IMR-90 (cell line): ENCODE measurements at regions not wholly inside any gene's neighbourhood (a gene's known extent, or its start where the extent isn't known, plus 50 kb on each side); places are given as distances from the start of the nearest gene placed in this dataset.
A peak's percentile ranks its signal among the peaks of the same experiment; 100 is the strongest.

Source experiments
- ATAC-seq: fragments of 200-7000 bp; cut with Tn5 transposase; 2 replicates; pipeline ENCODE4 v1.9.1; 2020; ENCODE audit warnings: low read depth, mild to moderate bottlenecking, moderate library complexity
- BruUV-seq: library from RNA; stranded (reverse); fragments of 400-500 nt; replicated peaks from 2 replicates; lab custom pipeline; 2021; lab: Mats Ljungman, UMichigan
- CTCF ChIA-PET: fragments of 300-600 bp; formaldehyde crosslinking; extraction: SDS; loops from one replicate; lab custom pipeline; 2021; ENCODE audit warnings: antibody characterized with exemption; lab: Yijun Ruan, JAX
- POLR2A ChIA-PET: fragments of 300-600 bp; sonication (Branson Sonifier 250); formaldehyde crosslinking; loops from one replicate; lab custom pipeline; 2022; ENCODE audit warnings: antibody characterized with exemption; ENCODE audit not compliant: unreplicated experiment; lab: Charles Lee
- DNase-seq: peaks from one replicate; pipeline ENCODE4 v3.0.0; 2013
- H2AFZ ChIP-seq: replicated peaks from 2 replicates; pipeline ENCODE3; 2013; ENCODE audit warnings: low read length, mild to moderate bottlenecking; ENCODE audit not compliant: poor library complexity
- H2AK5ac ChIP-seq: 2 replicates; pipeline ENCODE4 v1.6.1; 2013; ENCODE audit warnings: low read depth, low read length, inconsistent platforms
- H2AK9ac ChIP-seq: replicated peaks from 2 replicates; pipeline ENCODE3; 2013; ENCODE audit warnings: mild to moderate bottlenecking, low read depth, low read length, moderate library complexity; ENCODE audit not compliant: poor library complexity
- H2BK120ac ChIP-seq: 2 replicates; pipeline ENCODE4 v1.6.1; 2013; ENCODE audit warnings: low read depth, low read length, inconsistent platforms
- H2BK15ac ChIP-seq: 3 replicates; pipeline ENCODE4 v1.6.1; 2013; ENCODE audit warnings: low read depth, low read length, inconsistent platforms
- H2BK20ac ChIP-seq: 2 replicates; pipeline ENCODE4 v1.6.1; 2013; ENCODE audit warnings: low read depth, mild to moderate bottlenecking, inconsistent platforms, low read length, moderate library complexity
- H2BK5ac ChIP-seq: 2 replicates; pipeline ENCODE4 v1.6.1; 2013; ENCODE audit warnings: mild to moderate bottlenecking, low read depth, low read length, inconsistent platforms; ENCODE audit not compliant: poor library complexity, severe bottlenecking
- H3K14ac ChIP-seq: replicated peaks from 2 replicates; pipeline ENCODE4 v1.6.1; 2013; ENCODE audit warnings: low read depth, low read length, inconsistent platforms
- H3K18ac ChIP-seq: 2 replicates; pipeline ENCODE4 v1.6.1; 2013; ENCODE audit warnings: low read depth, low read length, control low read depth
- H3K23ac ChIP-seq: 2 replicates; pipeline ENCODE4 v1.6.1; 2013; ENCODE audit warnings: low read depth, low read length, inconsistent platforms
- H3K27ac ChIP-seq: 2 replicates; pipeline ENCODE4 v1.5.1; 2013; ENCODE audit warnings: mild to moderate bottlenecking, control low read depth, low read length; ENCODE audit not compliant: insufficient read depth
- H3K27me3 ChIP-seq: 2 replicates; pipeline ENCODE4 v1.6.1; 2013; ENCODE audit warnings: low read length; ENCODE audit not compliant: control insufficient read depth, insufficient read depth
- H3K36me3 ChIP-seq: 2 replicates; pipeline ENCODE4 v1.6.1; 2013; ENCODE audit warnings: low read length, mixed read lengths; ENCODE audit not compliant: control insufficient read depth, insufficient read depth
- H3K4ac ChIP-seq: 2 replicates; pipeline ENCODE4 v1.6.1; 2013; ENCODE audit warnings: low read depth, low read length, inconsistent platforms
- H3K4me1 ChIP-seq: 2 replicates; pipeline ENCODE4 v1.6.1; 2013; ENCODE audit warnings: low read length, mixed read lengths; ENCODE audit not compliant: control insufficient read depth, insufficient read depth
- H3K4me2 ChIP-seq: 2 replicates; pipeline ENCODE4 v1.6.1; 2013; ENCODE audit warnings: low read depth, mild to moderate bottlenecking, control low read depth, low read length, moderate library complexity
- H3K4me3 ChIP-seq: 2 replicates; pipeline ENCODE4 v1.5.1; 2013; ENCODE audit warnings: low read depth, mild to moderate bottlenecking, control low read depth, low read length, moderate library complexity; ENCODE audit not compliant: insufficient read depth
- H3K56ac ChIP-seq: 2 replicates; pipeline ENCODE4 v1.6.1; 2013; ENCODE audit warnings: low read length, inconsistent platforms; ENCODE audit not compliant: insufficient read depth; ENCODE audit errors: extremely low read depth
- H3K79me1 ChIP-seq, 2 experiments: 2 replicates each; pipeline ENCODE4 v1.6.1; 2013; ENCODE audit warnings: low read length in 2 of 2, inconsistent platforms in 1 of 2, low read depth in 1 of 2
- H3K9ac ChIP-seq: 2 replicates; pipeline ENCODE4 v1.6.1; 2013; ENCODE audit warnings: low read depth, low read length, control low read depth
- H3K9me1 ChIP-seq: 2 replicates; pipeline ENCODE4 v1.6.1; 2013; ENCODE audit warnings: low read length, inconsistent platforms; ENCODE audit not compliant: insufficient read depth
- H3K9me3 ChIP-seq: 2 replicates; pipeline ENCODE4 v1.6.1; 2013; ENCODE audit warnings: low read length; ENCODE audit not compliant: control insufficient read depth, insufficient read depth
- H4K20me1 ChIP-seq: 2 replicates; pipeline ENCODE4 v1.6.1; 2013; ENCODE audit warnings: low read length, inconsistent platforms; ENCODE audit not compliant: insufficient read depth
- H4K5ac ChIP-seq: 2 replicates; pipeline ENCODE4 v1.6.1; 2013; ENCODE audit warnings: mild to moderate bottlenecking, low read depth, low read length, control low read depth
- H4K8ac ChIP-seq, 2 experiments: 2 replicates each; pipeline ENCODE4 v1.6.1; 2013; ENCODE audit warnings: low read depth in 2 of 2, low read length in 2 of 2, control low read depth in 1 of 2, inconsistent platforms in 1 of 2
- H4K91ac ChIP-seq: 2 replicates; pipeline ENCODE4 v1.6.1; 2013; ENCODE audit warnings: low read depth, low read length, inconsistent platforms; ENCODE audit not compliant: insufficient read depth
- POLR2A ChIP-seq: IDR thresholded peaks from 2 replicates; pipeline ENCODE4 v1.6.1; 2012; ENCODE audit warnings: mild to moderate bottlenecking, low read depth, low read length
- RAD21 ChIP-seq: IDR thresholded peaks from 2 replicates; pipeline ENCODE4 v1.6.1; 2012; ENCODE audit warnings: low read length, improper control_type of control experiment
- RCOR1 ChIP-seq: IDR thresholded peaks from 2 replicates; pipeline ENCODE4 v1.6.1; 2012; ENCODE audit warnings: mild to moderate bottlenecking, low read length, improper control_type of control experiment; ENCODE audit not compliant: insufficient replicate concordance
- USF2 ChIP-seq: fragments of 150-350 bp; IDR thresholded peaks from 2 replicates; pipeline ENCODE4 v1.6.1; 2017; ENCODE audit warnings: mild to moderate bottlenecking, antibody characterized with exemption, low read length, low read depth
- WGBS, 2 experiments: methylation state at CpG; one replicate each; pipeline versions ENCODE4 v1.1.5 to v1.1.7; 2013; ENCODE audit warnings: missing lambda C conversion rate in 2 of 2; ENCODE audit not compliant: insufficient read length in 1 of 2; ENCODE audit errors: extremely low coverage in 2 of 2; 5-methylcytosine and 5-hydroxymethylcytosine counted together
- dilution Hi-C: fragments of 300-500 bp; cut with HindIII; formaldehyde crosslinking; loops from one replicate; pipeline ENCODE4 v1.14.3; 2018; ENCODE audit warnings: low sequenced_read_pairs; ENCODE audit not compliant: unreplicated experiment
- in situ Hi-C: fragments of 300-500 bp; cut with MboI; formaldehyde crosslinking; loops from 3 replicates; pipeline ENCODE4 v1.14.3; 2019; ENCODE audit warnings: low sequenced_read_pairs, inconsistent platforms, mixed read lengths
- intact Hi-C: fragments of 100-400 bp; cut with micrococcal nuclease; formaldehyde crosslinking; loops from 2 replicates; pipeline ENCODE4 v1.10.0; 2022
- TF ChIP-seq, protein P1 (sequence below): conservative IDR thresholded peaks from 2 replicates; pipeline ENCODE4 v1.5.1; 2012; ENCODE audit warnings: mild to moderate bottlenecking, low read depth, low read length, improper control_type of control experiment

- dilution Hi-C loops (no loop called here), in situ Hi-C loops (no loop called here), intact Hi-C loops (no loop called here)
- no peaks in the 10 kb centered on the region for H3K4me1 ChIP-seq
- peaks cover 11% of the 10 kb centered on the region for H3K9me3 ChIP-seq
- H2BK20ac ChIP-seq: no peak overlapping the region
- H2AK5ac ChIP-seq: no peak overlapping the region
- no peak overlapping the region for H3K23ac ChIP-seq
- H2BK120ac ChIP-seq: no peak overlapping the region
- H3K79me1 ChIP-seq: no peaks in the 10 kb centered on the region
- H3K9ac ChIP-seq: no peak overlapping the region
- no peak overlapping the region for H3K56ac ChIP-seq
- CTCF ChIA-PET: no interaction called here
- H3K4me3 ChIP-seq: no peak overlapping the region
- no peak overlapping the region for H4K5ac ChIP-seq
- H3K36me3 ChIP-seq: no peaks in the 10 kb centered on the region
- H3K18ac ChIP-seq: no peak overlapping the region
- BruUV-seq: no TSS peak
- no peak overlapping the region for H3K4me2 ChIP-seq
- H3K9me1 ChIP-seq: no peaks in the 10 kb centered on the region
- H4K8ac ChIP-seq: no peak overlapping the region
- H2AK9ac ChIP-seq: no peak overlapping the region
- no peak overlapping the region for H2BK5ac ChIP-seq
- POLR2A ChIA-PET: no interaction called here
- peaks cover 22% of the 10 kb centered on the region for H3K27me3 ChIP-seq
- H2BK15ac ChIP-seq: no peak overlapping the region
- TF ChIP-seq RCOR1 (no peak), USF2 (no peak), RAD21 (no peak), POLR2A (no peak)
- TF ChIP-seq, protein P1, sequence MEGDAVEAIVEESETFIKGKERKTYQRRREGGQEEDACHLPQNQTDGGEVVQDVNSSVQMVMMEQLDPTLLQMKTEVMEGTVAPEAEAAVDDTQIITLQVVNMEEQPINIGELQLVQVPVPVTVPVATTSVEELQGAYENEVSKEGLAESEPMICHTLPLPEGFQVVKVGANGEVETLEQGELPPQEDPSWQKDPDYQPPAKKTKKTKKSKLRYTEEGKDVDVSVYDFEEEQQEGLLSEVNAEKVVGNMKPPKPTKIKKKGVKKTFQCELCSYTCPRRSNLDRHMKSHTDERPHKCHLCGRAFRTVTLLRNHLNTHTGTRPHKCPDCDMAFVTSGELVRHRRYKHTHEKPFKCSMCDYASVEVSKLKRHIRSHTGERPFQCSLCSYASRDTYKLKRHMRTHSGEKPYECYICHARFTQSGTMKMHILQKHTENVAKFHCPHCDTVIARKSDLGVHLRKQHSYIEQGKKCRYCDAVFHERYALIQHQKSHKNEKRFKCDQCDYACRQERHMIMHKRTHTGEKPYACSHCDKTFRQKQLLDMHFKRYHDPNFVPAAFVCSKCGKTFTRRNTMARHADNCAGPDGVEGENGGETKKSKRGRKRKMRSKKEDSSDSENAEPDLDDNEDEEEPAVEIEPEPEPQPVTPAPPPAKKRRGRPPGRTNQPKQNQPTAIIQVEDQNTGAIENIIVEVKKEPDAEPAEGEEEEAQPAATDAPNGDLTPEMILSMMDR: no peak
- H4K20me1 ChIP-seq: no peaks in the 10 kb centered on the region; the same call in 1 of the 2 replicates
- 40% methylated on average over 2 of the region's 14 CpGs; no CpG with 5 or more reads in 1 of the 2 experiments for WGBS, 2 experiments
- H3K14ac ChIP-seq: no peak overlapping the region
- H2AFZ ChIP-seq: no peak overlapping the region
- no peak overlapping the region for H4K91ac ChIP-seq
- ATAC-seq (peak; percentile 21), DNase-seq (no peak)
- H3K4ac ChIP-seq: no peak overlapping the region
- no peak overlapping the region for H3K27ac ChIP-seq
Measured at GRCh38 chr17:77874303-77875050, 84.0 kb upstream of the TNRC6C start.
